HG03457 (cell line): ENCODE measurements at regions not wholly inside any gene's neighbourhood (a gene's known extent, or its start where the extent isn't known, plus 50 kb on each side); places are given as distances from the start of the nearest gene placed in this dataset.

Experiments
- ATAC-seq: cut with Tn5 transposase; IDR thresholded peaks from one replicate; pipeline ENCODE4 v1.9.1; 2021; ENCODE audit warnings: moderate number of reproducible peaks; ENCODE audit not compliant: unreplicated experiment

DNA sequence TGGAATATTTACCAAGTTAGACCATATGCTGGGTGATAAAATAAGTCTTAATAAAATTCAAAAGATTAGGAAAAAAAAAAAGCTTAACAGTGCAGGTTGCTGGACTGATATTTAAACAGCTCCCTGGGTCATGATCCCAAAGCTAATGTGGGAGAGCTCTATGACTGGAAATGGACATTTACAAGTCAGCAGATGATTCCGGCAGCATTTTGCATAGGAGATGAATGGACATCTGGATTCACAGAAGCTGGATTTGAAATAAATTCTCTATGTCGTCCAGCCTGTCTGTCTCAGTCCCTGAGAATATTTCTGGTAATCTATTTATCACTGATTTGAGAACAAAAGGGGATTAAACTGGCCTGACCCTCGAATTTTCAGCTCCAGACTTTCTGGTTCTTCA lies 52.3 kb upstream of the KLHL25 start:
- ATAC-seq = no peak

DNA sequence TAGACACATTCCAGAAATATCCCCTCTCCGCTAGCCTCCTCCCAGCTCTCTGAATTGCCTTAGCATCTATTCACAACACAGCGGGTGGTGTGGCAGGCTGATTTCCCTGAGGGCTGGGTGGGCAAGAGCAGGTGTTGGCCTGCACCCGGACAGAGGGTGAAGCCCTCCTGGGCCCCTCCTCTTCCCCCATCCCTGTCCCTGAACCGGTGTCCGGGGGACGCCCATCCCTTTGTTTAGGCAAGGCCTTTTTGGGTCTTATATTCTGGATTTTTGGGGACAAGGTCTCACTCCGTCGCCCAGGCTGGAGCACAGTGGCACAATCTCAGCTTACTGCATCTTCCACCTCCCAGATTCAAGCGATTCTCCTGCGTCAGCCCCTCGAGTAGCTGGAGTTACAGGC lies 55.2 kb upstream of the KLHL25 start:
- ATAC-seq = no peak

DNA sequence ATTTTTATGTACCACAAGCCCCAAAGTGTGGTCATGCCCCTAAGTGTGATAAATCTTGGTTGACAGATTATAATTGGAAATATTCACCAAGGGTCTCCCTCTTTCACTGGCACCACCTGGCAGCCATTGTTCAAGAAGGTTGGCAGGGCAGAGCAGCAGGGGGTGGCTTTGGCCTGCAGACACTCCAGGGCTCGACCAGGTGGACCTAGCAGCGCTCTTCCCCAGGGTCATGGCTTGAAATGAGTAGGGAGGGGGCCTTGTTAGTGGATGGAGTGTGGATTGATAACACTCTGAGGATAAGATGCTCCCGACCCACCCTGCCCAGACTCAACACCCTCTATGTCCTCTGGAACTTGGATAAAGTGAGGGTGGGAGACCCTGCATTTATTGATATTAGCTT lies 58.2 kb upstream of the KLHL25 start:
- no peak for ATAC-seq

DNA sequence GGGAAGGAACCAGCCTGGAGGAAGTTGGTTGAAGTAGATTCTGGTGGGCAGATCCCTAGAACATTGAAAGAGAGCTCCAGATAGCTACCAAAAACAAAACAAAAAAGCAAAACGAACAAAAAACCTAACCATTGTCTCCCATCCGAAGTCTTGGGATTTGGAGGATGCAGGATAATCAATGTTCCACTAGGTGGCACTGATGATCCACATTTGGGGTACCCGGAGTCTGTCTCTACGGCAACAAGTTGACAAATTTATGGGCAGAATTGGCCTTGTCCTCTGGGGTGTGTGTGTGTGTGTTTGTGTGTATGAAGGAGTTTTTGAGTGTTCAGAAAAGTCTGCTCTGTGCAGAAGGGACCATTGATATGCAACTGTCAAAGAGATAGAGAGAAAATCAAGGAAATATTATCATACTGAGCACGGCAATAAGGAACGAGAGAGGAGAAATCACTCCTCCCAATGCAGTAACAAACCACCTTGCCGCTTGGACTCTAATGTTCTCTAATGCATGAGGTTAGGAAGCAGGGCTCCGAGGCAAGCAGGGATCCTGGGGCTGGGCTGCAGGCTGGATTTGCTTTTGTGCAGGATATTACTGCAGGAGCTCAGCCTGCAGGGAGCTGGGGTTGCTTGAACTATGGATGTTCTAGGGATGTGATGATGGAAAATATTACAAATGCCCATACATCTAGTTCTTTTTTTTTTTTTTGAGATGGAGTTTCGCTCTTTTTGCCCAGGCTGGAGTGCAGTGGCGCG lies 59.8 kb upstream of the KLHL25 start:
- no peak for ATAC-seq

DNA sequence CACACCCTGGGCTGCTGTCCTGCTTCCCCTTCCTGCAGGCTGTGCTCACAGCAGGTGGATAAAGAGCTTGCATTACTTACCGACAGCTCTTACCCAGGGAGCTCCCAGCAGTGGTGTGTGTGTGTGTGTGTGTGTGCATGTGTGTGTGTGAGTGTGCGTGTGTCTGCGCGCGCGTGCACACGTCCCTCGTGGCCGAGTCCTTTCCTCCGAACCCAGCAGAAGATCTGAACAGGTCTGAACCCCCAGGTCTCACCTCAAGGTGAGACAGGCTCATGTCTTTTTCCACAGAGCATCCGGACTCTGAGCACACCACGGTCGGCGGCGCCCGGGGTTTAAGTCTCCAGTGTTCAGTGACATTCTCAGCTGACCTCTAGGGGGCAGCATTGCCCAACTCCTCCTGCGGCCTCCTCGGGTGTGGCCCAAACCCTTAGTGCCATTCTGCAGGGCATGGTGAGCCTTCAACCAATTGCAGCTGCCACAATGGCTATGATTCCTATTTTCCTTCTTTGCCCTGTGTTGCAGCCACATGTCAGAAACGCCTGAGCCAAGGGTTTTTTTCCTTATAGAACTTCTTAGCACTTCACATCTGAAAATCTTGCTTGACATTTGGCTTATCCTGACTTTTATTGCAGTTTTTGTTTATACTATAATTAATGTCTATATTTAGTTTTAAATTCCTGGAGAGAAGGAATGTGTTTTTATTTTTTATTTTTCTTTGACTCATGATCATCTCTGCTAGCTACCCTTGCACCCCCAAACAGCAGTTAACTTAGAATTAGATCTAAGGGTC lies 64.1 kb upstream of the KLHL25 start:
- ATAC-seq = peak; percentile 83

DNA sequence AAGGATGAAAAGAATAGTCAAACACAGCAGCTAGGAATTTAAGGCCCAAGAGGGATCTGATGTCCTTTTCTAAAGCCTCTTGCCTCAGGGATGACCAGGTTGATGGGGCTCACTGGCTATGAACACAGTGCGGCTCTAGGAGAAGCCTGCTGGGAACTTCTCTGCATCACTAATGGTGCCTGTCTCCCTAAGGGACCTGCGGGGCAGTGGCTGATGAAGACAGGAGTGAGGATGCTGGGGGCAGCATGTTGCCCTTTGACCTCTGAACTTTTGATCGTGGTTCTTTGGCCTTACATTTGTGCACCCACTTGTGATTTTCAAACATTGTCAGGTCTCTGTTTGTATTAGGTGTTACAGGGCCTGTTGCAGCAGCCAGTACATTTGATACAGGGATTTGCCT lies 64.9 kb upstream of the KLHL25 start:
- no peak for ATAC-seq

DNA sequence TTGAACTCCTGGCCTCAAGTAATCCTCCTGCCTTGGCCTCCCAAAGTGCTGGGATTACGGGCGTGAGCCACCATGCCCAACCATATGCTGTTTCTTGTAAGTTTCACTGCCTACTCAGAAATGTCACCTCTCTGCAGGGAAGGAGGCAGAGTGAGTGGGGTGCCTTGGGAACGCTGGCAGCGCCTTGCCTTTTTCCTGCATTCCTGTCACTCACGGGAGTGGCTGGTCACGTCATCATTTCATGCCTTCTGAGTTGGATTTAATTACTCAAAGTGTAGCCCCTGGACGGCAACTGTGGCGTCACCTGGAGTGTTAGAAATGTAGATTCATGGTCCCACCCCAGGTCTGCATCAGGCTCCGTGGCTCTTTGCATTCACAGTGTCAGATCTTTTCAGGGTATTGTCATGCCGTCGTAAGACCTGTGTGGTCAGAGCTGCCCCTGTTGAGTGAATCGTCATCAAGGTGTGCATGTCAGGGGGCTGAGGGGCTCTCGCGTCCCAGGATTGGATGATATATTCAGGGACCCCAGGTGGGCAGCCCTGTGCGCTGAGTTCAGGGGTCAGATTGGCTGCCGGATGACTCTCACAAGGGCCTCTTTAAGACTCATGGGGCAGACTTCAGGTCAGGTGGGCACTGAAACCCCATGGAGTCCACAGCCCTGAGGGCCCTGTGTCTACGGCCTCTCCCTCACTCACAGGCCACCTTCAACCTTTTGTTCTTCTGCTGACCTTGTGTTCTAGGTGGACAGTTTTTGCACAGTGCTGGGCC lies 65.9 kb upstream of the KLHL25 start:
- no peak for ATAC-seq

DNA sequence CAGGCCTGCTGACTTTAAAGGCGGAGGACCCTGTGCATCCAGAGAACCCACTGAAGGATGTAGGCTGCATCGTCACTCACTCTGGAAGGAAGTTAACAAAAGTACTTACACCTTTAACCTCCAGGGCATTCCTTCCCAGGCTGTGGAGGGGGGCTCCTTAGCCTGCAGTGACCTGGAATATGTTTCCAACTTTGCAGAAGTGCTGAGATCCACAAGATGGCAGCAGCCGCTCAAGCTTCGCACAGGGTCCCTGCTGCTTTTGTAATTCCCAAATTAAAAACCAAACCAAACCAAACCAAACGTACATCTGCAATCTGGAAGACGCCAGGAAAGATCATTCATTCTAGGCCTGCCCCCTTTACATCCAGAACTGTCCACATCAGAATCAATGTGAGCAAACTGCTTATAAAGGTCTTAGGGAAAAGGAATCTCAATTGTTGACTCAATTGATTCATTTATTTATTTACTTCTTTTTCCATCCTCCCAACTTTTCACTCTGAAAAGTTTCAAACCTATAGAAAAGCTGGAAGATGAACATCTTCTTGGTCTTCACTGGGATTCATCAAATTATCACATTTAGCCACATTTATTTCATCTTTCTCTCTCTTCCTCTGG lies 70.5 kb upstream of the KLHL25 start:
- ATAC-seq = no peak

DNA sequence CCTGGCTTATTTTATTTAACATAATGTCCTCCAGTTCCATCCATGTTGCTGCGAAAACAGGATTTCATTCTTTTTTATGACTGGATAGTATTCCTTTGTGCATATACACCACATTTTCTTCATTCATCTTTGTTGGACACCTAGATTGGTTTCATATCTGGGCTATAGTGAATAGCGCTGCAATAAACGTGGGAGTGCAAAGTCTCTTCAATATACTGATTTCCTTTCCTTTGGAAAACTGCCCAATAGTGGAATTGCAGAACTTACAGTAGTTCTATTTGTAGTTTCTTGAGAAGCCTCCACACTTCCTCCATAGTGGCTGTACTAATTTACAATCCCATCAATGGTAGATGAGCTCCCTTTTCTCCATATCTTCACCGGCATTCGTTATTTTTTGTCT lies 72.5 kb upstream of the KLHL25 start:
- no peak for ATAC-seq

DNA sequence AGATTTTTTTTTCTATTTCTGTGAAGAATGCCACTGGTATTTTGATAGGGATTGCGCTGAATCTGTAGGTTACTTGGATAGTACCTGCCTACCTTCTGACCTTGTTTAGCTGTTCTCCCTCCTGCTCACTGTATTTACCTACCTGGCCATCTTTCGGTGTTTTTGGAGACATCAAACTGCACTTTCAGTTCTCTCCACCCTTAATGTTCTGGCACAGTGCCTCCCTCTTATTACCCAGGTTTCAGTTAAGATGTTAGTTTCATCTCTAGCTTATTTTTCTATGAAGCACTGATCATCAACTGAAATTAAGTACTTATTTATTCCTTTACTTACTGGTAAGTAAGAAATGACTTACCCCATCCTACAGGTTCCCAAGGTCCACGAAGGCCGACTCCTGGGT lies 74.4 kb upstream of the KLHL25 start:
- ATAC-seq = no peak

DNA sequence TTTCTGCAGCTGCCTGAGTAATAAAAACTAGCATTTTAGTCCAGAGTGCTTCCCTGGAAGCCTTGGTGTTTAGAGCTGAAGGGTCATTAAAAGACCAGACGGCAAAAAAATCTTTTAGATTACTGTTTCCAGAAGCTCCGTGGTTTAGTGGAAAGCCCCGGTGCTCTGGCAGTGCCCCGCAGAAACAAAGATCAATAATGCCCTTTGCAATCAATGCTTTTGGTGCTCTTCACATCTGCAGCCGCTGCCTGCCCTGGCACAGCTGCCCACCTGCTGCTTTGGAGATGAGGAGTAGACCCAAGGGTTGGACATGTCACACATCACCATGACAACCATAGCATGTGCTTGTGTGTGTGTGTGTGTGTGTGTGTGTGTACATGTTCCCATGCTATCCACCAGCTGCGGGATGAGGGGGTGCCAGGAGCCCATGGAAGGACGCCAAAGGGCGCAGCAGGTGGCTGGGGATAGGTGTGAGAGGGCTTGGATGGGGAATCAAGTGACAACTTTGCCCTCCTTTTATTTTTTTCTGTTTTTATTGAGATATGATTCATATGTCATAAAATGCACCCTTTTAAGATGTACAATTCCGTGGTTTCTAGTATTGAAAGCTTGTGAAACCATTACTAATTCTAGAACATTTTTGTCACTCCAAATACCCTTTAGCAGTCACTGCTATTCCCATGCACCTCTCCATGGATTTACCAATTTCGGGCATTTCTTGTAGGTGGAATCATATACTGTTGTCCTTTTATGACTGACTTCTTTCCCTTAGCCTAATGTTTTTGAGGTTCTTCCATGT lies 75.7 kb upstream of the KLHL25 start:
- ATAC-seq = no peak

DNA sequence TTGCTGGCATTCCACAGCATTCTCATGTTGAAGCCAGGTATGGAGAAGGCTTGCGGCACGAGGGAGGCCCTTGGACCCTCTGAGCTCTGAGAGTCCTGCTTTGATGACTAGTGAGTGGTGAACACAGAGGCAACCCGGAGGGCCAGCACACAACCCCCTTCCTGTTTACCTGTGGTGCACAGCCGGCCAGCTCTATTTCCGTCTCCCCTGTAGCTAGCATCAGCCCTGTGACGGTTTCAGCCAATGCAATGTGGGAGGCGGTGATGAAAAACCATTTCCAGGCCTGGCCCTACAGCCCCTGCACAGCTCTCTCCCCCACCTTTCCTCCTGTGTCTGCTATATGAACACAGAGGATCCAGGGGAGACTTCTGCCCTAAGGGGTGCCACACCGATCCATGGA lies 76.8 kb upstream of the KLHL25 start:
- ATAC-seq = no peak

DNA sequence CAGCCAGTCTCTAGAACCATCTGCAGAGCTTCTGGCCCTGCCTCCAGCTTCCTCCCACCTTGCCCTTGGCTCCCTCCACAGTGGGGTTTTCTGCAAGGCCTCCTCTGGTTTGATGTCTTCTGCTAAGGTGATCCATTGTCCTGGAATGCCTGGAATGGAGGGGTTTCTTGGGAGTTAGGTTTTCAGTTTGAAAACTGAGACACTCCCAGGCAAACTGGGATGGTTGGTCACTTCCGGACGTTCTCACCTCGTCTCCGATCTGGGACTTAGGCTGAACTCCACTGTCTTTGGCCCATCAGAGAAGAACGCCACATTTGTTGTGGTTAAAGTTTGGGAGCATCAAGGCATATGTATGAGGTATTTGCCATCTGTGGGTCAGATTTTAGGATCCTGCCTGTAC lies 77.4 kb upstream of the KLHL25 start:
- ATAC-seq = no peak

DNA sequence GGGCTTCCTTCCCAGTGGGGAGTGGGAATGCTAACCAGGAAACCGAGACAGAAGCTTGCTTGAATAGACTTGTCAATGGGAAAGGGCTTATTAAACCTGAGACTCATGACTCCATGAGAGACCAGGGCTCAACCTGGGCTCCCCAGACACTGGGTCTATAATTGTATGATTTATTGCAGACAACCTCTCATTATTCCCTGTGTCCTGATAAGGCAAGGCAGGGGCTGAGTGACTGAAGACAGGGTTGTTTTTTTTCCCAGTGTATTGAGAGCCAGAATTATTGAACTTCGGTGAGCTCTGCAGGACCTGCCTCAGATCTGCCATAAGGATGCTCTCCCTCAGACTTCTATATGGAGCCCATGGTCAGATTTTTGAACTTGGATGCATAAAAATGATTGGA lies 79.5 kb upstream of the KLHL25 start:
- ATAC-seq = no peak

DNA sequence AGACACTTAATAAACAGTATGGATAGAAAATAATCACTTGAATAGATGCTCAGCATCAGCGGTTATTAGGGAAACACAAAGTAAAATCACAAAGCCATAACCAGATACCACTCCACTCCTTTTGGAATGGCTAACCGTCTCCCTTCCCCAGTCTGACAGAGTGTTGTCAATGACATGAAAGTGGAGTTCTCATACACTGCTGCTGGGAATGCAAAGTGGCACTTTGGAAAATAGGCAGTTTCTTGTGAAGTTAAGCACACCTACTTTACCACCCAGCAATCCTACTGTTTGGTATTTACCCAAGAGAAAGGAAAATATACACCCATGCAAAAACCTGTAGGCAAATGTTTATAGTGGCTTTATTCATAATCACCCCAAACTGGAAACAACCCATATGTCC lies 81.0 kb upstream of the KLHL25 start:
- no peak for ATAC-seq

DNA sequence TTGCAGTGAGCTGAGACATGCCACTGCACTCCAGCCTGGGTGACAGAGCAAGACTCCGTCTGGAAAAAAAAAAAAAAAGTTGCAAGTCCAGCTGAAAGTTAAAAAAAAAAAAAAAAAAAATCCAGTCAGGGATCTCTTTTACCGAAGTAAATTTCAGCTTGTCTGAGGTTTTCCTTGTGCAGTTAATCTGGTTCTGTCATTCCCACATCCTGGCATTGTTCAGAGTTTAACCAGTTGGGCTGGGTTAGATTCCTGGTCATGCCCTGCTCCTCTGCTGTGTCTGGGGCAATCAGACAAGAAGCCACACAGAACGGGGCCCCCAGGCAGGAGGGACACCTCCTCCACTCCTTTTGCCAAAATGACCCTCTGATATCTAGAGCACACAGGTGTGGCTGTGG lies 84.1 kb upstream of the KLHL25 start:
- ATAC-seq = no peak

DNA sequence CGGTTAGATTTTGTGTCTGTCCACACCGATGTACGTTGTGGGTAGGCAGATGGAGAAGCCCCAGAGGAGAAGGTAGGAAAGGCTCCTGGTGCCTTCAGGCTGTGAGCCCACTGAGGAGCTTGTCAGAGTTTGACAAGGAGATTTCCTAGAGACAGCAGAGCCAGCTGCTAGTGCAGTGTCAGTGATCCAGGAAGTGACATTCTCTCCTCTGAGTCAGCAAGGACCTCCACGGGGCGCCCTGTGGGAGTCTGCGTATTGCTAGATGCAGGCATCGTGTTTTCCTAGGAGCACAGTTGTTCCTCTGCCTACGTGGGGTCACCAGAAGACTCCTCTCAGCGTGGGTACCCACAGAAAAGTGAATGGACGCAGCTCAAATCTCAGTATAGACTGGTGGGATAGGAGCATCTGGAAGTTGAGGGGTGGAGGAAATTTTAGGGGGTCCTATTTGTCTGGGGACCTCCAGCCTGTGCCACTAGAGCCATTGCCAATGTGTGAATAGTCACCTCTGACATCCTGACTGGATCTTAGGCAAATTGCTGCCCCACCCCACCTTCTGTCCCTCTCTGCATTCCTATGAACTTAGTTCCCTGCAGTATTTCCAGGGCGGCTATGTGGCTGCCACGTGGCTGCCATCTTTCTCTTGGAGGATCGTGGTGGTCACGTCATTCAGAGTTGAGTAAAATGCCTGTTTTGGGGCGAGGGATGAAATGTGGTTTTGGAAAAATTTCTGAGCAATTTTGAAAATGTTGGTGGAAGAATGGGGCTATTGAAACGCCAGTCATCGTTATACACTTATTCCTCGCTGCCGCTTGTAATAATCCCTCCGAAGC lies 84.8 kb upstream of the KLHL25 start:
- no peak for ATAC-seq

DNA sequence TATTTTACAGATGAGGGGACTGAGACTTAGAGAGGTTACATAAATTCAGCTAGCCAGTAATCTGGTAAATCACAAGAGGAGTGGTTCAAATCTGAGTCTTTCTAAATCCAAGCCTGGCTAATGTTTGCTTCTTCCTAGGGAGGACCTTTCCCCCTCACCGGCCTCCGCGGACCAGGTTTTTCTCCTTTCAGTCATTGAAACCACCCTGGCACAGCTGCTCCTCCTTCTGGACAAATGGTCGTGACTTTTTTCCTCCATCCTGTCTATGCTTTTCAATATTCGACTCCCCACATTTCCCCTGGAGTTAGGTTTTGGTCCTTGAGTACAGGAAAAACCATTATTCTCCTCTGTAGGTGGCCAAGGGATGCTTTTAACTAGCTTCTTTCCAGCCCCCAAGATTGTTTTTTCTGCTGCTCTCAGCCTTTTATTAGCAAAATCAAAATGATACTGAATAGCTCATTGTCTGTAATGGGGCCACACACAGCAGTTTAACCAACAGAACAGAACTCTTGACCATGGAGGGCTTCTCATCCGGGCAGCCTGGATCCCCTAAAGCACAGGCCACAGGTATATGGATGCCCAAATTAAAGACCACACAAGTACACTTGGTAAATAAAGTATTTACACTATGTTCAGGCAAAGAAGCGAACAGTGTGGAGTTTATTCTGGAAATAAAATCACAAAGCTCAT lies 85.9 kb upstream of the KLHL25 start:
- ATAC-seq = no peak

DNA sequence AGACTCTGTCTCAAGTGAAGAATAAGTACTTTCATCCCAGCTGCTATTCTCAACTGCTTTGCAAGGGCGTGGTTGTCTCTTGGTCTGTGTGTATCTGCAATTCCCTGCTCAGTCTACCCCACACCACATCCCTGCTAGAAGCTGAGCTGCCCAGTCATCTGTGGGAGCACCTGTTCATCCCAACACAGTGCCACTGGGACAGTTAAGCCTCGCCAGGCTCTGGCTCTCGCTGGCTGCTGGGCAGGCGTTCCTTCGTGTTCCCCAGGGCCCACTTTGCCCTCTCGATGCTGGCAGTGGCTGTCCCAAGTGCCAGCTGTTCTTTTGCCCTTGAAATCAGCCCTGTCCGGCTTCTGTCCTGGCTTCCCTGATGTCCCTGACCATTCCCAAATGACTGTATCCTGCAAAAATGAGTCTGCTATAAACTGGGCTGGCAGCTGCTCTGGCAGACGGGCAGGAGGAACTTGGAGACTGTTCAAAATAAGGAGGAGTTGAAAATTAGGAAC lies 91.6 kb upstream of the KLHL25 start:
- ATAC-seq = no peak
